Transverse colon (tissue), 4 donors: ENCODE measurements at regions not wholly inside any gene's neighbourhood (a gene's known extent, or its start where the extent isn't known, plus 50 kb on each side); places are given as distances from the start of the nearest gene placed in this dataset.

Experiments used
- DNase-seq: peaks from one replicate; pipeline ENCODE4 v3.0.0-alpha.2; 2019
- H3K27ac ChIP-seq, 4 donors: fragments of 200-600 bp; sonication (generic); 2 replicates each; pipeline ENCODE4 v1.5.1; 2016 to 2018; ENCODE audit warnings: inconsistent platforms in 4 of 4
- H3K27me3 ChIP-seq: fragments of 200-600 bp; sonication (generic); 2 replicates; pipeline ENCODE4 v1.5.1; 2017; ENCODE audit warnings: inconsistent platforms
- H3K36me3 ChIP-seq, 4 donors: fragments of 200-600 bp; sonication (generic); 2 replicates each; pipeline ENCODE4 v1.5.1; 2017 to 2019; ENCODE audit warnings: inconsistent platforms in 4 of 4
- H3K4me1 ChIP-seq, 4 donors: fragments of 200-600 bp; sonication (generic); 2 replicates each; pipeline ENCODE4 v1.5.1; 2017 to 2020; ENCODE audit warnings: inconsistent platforms in 4 of 4
- H3K4me3 ChIP-seq, 4 donors: fragments of 200-600 bp; sonication (generic); 1 replicate in 1 of 4; 2 replicates in 3 of 4; pipeline versions ENCODE4 v1.5.1 to v1.6.1; 2017 to 2019; ENCODE audit warnings: inconsistent platforms in 4 of 4
- H3K9me3 ChIP-seq, 2 donors: fragments of 200-600 bp; sonication (generic); 2 replicates each; pipeline ENCODE4 v1.5.1; 2017 to 2019; ENCODE audit warnings: inconsistent platforms in 2 of 2
- CTCF ChIP-seq, 5 experiments: fragments of 200-600 bp in 3 of 5; fragments of 450-650 bp in 2 of 5; sonication (generic) in 3 of 5; IDR thresholded peaks; 1 replicate in 2 of 5; 2 replicates in 3 of 5; pipeline ENCODE4 v1.5.1; 2016 to 2017; ENCODE audit warnings: antibody characterized with exemption in 5 of 5, inconsistent platforms in 3 of 5, mild to moderate bottlenecking in 2 of 5, moderate library complexity in 1 of 5
- EP300 ChIP-seq: sonication (generic); formaldehyde crosslinking; IDR thresholded peaks from one replicate; pipeline ENCODE4 v1.6.1; 2017; ENCODE audit warnings: antibody characterized with exemption, low read depth
- POLR2A ChIP-seq: fragments of 450-650 bp; IDR thresholded peaks from one replicate; pipeline ENCODE4 v1.6.1; 2016; ENCODE audit warnings: antibody characterized with exemption, mild to moderate bottlenecking, moderate library complexity
- POLR2AphosphoS5 ChIP-seq, 3 donors: sonication (generic); formaldehyde crosslinking; IDR thresholded peaks; one replicate each; pipeline ENCODE4 v1.6.1; 2016; ENCODE audit warnings: antibody characterized with exemption in 3 of 3
- WGBS, 2 donors: methylation state at CpG; one replicate each; pipeline ENCODE4 v1.1.5; 2018; ENCODE audit warnings: low coverage in 1 of 2; 5-methylcytosine and 5-hydroxymethylcytosine counted together
- in situ Hi-C, 4 donors: fragments of 200-750 bp; cut with MboI; loops; one replicate each; pipeline versions ENCODE4 v1.15.0 to v1.15.1; 2017; ENCODE audit warnings: low sequenced_read_pairs in 3 of 4, low pct_ligation_motif_present in 1 of 4, low pct_unique_long_range_greater_than_20kb in 1 of 4
- intact Hi-C: fragments of 100-400 bp; cut with DNase I; formaldehyde crosslinking; loops from one replicate; pipeline ENCODE4 v1.15.1; 2023; ENCODE audit warnings: low total_unique reads

DNA sequence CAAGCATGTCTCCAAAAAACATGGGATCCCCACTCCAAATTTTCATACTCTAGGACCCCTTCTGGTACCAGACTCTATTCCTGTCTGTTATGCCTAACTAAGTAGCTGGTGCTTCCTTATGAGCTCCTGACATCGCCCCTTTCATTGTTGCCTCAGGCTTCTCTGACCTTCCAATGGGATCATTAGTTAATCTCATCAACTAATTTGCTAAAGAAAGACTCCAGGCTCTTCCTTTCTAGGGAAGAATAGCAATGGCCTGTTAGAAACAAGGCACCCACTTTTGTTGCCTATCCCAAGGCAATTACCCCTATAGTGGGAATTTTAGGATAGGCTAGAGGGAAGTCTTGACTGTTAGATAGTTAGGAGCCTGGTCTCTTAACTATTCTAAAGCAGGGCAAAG is 369.5 kb downstream of the MLLT3 start:
- 88 to 93% methylated on average over 1 of the region's 1 CpG for WGBS, 2 donors
- no peak overlapping the region for H3K27ac ChIP-seq
- no peaks in the 10 kb centered on the region for H3K36me3 ChIP-seq
- DNase-seq: no peak
- in situ Hi-C loops: no loop called here
- H3K27me3 ChIP-seq: no peaks in the 10 kb centered on the region
- no peaks in the 10 kb centered on the region for H3K9me3 ChIP-seq
- H3K4me1 ChIP-seq: no peaks in the 10 kb centered on the region
- H3K4me3 ChIP-seq: no peak overlapping the region
- intact Hi-C loops: no loop called here
- TF ChIP-seq POLR2AphosphoS5 (IDR thresholded peaks at IDR 0.05): no peak
- no peak for TF ChIP-seq CTCF (IDR thresholded peaks at IDR 0.05)
- no peak for TF ChIP-seq POLR2A
- TF ChIP-seq EP300: no peak

DNA sequence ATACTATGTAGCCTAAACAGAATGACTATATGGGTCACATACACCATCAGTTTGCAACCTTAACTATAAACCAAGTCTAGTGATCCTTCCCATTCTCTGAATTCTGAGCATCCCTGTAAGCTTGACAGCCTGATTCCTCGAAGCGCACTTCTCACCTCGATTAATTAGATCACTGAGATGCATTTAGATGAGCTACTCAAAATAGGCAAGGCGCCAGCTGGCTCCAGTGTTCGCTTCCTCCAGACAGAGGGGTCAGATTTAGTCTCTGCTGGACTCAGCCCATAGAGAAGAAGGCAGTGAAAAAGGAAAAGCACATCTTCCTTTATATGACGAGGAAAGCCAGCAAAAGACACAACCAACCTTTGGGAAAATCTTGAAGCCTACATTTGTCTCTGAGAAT is 371.5 kb downstream of the MLLT3 start:
- no peaks in the 10 kb centered on the region for H3K36me3 ChIP-seq
- H3K9me3 ChIP-seq: no peaks in the 10 kb centered on the region
- DNase-seq: no peak
- H3K27me3 ChIP-seq: no peaks in the 10 kb centered on the region
- intact Hi-C loops: no loop called here
- no peak overlapping the region for H3K27ac ChIP-seq
- H3K4me1 ChIP-seq: no peaks in the 10 kb centered on the region
- in situ Hi-C loops: no loop called here
- no peak for TF ChIP-seq POLR2AphosphoS5 (IDR thresholded peaks at IDR 0.05)
- no peak for TF ChIP-seq EP300
- TF ChIP-seq CTCF (IDR thresholded peaks at IDR 0.05): no peak
- no peak for TF ChIP-seq POLR2A
- H3K4me3 ChIP-seq: no peak overlapping the region
- WGBS, 2 donors: 71 to 75% methylated on average over 4 to 6 of the region's 6 CpGs

DNA sequence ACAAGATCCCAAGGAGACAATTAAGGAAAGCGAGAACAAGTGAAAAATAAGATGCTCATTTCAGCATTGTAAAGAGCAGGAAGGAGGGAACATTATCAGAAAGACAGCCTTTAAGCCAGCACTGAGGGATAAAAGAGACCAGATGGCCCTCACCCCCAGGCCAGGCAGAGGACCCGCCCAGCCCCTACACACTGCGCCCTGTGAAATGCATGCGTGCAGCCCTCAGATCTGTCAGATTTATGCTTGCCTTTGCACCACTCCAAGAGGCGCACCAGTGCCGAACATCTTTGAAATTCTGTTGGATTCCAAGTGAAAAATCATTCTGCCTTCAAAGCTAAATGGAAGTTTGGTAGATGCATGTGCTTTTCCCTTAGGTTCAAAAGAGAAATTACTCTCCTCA is 378.0 kb downstream of the MLLT3 start:
- Histone ChIP-seq H3K27me3 (no peaks in the 10 kb centered on the region), H3K36me3 (no peaks in the 10 kb centered on the region), H3K27ac (no peak overlapping the region), H3K9me3 (no peaks in the 10 kb centered on the region), H3K4me3 (no peak overlapping the region), H3K4me1 (peaks cover 0 to 5% (median 0%) of the 10 kb centered on the region in 4 donors)
- intact Hi-C loops: no loop called here
- in situ Hi-C loops: no loop called here
- 79 to 100% methylated on average over 1 to 6 of the region's 6 CpGs for WGBS, 2 donors
- TF ChIP-seq POLR2AphosphoS5 (IDR thresholded peaks at IDR 0.05) (no peak), POLR2A (no peak), EP300 (no peak), CTCF (IDR thresholded peaks at IDR 0.05) (no peak)
- DNase-seq: no peak

GRCh38 chr9:20243841-20244240 is 378.5 kb downstream of the MLLT3 start:
- Histone ChIP-seq H3K36me3 (no peaks in the 10 kb centered on the region), H3K4me3 (no peak overlapping the region), H3K27me3 (no peaks in the 10 kb centered on the region), H3K4me1 (peaks cover 0 to 5% (median 0%) of the 10 kb centered on the region in 4 donors), H3K9me3 (no peaks in the 10 kb centered on the region), H3K27ac (no peak overlapping the region)
- intact Hi-C loops (no loop called here), in situ Hi-C loops (no loop called here)
- DNase-seq: no peak
- WGBS, 2 donors: 47 to 58% methylated on average over 2 to 6 of the region's 6 CpGs
- TF ChIP-seq POLR2AphosphoS5 (IDR thresholded peaks at IDR 0.05) (no peak), POLR2A (no peak), CTCF (IDR thresholded peaks at IDR 0.05) (no peak), EP300 (no peak)
